DMS53 (cell line): ENCODE measurements at regions not wholly inside any gene's neighbourhood (a gene's known extent, or its start where the extent isn't known, plus 50 kb on each side); places are given as distances from the start of the nearest gene placed in this dataset.

ENCODE experiments used
- DNase-seq: peaks from one replicate; lab custom pipeline; 2025; lab: John Stamatoyannopoulos, UW

GRCh38 chr3:181330257-181330656, 340.7 kb upstream of the DNAJC19 start:
- peak; percentile 7 for DNase-seq

DNA sequence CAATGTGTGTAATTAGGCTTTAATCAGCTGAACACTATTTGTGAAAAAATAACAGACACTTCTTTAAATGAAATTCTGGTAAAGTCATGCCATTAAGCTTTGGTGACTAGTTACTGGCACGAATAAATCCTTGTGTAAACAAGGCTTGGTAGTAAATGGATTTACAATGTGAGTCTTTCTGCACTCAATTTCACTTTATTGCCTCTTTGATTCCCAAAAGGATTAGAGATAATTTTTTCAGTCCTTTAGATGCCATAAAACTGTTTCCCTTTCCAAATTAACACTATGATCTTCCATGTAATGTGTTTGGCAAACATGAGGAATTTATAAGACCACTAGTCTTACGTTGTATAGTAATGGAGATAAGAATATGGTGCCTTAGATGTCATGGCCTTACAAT, 339.5 kb upstream of the DNAJC19 start:
- peak; percentile 56 for DNase-seq

- no peak for DNase-seq
These were observed 338.8 kb upstream of the DNAJC19 start for GRCh38 chr3:181328346-181328745.

GRCh38 chr3:181327349-181327748, 337.8 kb upstream of the DNAJC19 start:
- no peak for DNase-seq

- peak; percentile 56 for DNase-seq
These were observed 337.2 kb upstream of the DNAJC19 start for GRCh38 chr3:181326637-181327223.

GRCh38 chr3:181324516-181324915, 335.0 kb upstream of the DNAJC19 start:
- peak; percentile 15 for DNase-seq

GRCh38 chr3:181318321-181318720, 328.8 kb upstream of the DNAJC19 start:
- DNase-seq, result no peak

- no peak for DNase-seq
These were observed 328.0 kb upstream of the DNAJC19 start for GRCh38 chr3:181317508-181317907.

GRCh38 chr3:181316482-181316881, 326.9 kb upstream of the DNAJC19 start:
- peak; percentile 11 for DNase-seq

DNA sequence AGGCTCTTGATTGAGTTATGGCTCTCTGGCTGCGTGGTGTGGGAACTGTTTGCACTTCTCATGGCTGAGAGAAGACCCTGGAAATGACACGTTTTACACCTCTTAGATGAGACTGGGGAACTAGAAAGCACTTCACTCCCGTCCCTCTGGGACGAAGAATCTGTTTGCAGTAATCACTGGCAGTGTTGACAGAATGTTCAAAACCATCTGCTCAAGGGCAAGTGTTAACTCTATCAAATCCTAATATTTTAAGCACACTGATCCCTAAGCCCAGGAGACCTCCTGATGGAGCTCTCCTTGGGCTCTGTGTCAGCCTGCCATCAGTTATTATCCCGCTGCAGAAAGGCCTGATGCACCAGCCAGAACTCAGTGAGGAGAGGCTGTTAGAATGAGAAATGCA, 323.8 kb upstream of the DNAJC19 start:
- peak; percentile 4 for DNase-seq

GRCh38 chr3:181311186-181311585, 321.6 kb upstream of the DNAJC19 start:
- DNase-seq, result no peak

- DNase-seq, result no peak
These were observed 313.4 kb upstream of the DNAJC19 start for GRCh38 chr3:181302960-181303359.

DNA sequence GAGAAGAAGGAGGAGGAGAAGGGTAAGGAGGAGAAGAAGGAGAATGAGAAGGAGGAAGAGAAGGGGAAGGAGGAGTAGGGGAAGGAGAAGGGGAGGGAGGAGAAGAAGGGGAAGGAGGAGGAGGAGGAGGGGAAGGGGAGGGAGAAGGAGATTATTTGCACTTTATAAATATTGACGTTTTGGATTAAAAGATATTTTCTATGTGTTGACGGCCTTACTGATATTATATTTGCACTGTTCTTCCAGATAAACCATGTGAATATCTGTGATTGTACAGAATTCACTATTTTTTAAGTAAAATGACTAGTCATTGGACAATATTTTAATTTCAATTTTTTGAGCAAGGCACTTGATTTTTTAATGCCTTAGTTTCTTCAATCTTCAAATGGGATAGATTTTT, 310.5 kb upstream of the DNAJC19 start:
- DNase-seq, result no peak

- DNase-seq, result no peak
These were observed 308.9 kb upstream of the DNAJC19 start for GRCh38 chr3:181298421-181298820.

DNA sequence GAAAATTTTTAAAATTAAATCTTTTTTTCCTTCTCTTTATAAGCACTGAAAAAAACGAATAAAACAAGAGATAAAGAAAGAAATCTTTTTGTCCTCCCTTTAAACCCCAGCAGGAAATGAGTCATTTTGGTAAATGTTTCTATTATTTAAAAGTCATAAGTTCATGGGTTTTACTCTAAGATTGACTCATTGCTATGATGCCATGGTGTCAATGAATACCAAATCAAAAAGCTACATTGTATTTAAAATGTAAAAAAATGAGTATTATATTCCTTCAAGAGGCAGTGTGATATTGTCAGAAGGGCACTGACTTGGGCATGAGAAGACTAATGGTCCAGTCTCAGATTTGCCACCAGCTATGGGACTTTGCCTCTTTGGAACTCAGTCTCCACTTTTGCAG, 303.4 kb upstream of the DNAJC19 start:
- DNase-seq, result peak; percentile 14

DNA sequence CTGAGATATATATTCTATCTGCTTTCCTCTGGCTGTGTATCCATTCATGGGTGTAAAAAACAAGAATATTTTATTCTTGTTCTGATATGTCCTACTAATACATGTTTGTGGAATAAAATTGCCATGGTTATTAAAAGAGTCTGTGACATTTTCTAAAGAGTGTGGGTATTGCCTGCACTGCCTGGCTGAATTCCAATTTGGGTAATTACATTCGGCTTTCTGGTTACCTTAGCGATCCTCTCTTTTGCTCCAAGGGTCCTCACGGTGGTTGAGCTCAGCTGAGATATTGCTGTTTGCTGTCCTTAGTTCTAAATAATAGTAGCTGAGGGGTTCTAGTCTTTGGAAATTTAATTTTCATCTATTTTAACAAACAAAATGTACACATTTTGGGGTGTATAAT, 301.4 kb upstream of the DNAJC19 start:
- no peak for DNase-seq

GRCh38 chr3:181289306-181289705, 299.8 kb upstream of the DNAJC19 start:
- DNase-seq, result no peak

DNA sequence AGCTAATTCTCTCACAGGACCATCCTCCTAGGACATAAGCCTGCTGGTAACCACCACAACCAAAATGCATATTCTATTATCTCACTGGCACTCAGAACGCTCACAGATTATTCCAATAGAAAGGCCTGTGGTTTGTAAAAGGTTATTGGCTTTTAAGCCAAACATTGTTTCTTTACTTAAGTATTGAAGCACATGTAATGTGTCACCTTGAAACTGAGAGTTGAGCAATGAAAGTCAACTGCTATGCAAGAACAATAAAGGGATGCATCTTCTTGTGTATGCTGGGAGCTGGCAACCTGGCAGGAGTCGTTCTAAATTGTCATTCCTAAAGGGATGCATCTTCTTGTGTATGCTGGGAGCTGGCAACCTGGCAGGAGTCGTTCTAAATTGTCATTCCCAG, 298.6 kb upstream of the DNAJC19 start:
- DNase-seq, result no peak

DNA sequence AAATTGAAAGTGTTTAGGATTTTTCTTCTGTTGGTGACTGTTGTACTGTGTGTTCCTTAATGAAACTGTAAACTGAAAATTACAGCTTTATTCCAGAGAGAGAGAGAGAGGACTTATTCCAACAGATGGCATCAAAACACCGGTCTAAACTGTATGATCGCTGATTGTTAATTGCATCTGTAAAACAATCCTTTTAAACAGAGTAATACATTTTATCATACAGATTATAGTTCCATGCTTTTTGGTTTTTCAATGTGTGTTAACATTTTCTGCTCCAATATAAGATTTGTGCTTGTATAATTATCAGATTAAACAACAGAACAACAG, 289.7 kb upstream of the DNAJC19 start:
- DNase-seq, result no peak

DNA sequence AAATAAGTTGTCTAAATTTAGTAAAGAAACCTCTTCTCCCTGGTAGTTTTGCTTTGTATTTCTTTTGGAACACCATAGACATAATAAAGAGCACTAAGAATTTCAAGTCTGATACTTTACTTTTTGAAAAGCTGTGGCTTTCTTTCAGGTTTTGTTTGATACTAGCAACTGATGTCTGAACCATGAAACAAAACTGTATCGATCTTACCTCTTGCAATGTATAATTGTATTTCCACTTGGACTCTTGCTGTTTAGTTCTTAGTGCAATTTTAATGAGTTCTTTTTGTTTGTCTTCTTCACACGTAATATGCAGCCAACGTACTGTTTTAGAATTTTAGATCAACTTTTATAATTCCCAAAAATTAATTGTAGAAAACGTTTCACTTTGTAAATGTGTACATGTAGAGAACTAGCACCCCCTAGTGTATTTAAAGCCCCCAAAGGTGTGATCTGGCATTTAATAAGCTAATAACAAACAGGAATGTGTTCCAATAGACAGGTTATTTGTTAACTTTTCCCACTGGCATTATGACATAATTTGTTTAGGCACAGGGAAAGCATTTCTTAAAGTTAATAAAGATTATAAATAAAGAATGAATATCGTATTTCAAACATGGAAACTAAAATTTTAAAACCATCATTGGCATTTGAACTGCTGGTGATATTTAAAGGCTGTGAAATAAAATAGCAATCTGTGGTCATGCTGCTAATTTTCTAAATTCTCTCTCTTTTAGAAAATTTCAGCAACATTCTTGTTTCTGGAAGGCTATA, 289.1 kb upstream of the DNAJC19 start:
- DNase-seq, result peak; percentile 12

DNA sequence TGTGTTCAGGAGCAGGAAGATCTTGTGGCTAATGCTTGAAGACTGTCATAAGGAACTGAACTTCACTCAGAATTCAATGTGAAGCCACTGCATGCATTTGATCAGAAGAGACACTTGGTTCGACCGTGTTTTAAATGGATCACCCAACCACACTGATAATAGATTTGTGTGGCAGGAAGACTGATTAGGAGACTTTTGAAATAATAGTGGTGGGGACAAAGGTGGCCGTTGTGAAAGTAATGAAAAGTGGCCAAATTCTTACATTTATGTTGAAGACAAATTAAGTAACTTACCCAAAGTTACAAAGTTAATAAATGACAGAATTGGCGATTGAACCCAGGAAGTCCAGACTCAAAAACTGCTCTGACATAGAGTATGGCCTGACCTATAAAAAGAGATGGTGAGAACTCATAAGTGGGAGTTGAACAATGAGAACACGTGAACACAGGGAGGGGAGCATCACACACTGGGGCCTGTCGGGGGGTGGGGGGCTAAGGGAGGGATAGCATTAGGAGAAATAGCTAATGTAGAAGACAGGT, 286.9 kb upstream of the DNAJC19 start:
- no peak for DNase-seq

DNA sequence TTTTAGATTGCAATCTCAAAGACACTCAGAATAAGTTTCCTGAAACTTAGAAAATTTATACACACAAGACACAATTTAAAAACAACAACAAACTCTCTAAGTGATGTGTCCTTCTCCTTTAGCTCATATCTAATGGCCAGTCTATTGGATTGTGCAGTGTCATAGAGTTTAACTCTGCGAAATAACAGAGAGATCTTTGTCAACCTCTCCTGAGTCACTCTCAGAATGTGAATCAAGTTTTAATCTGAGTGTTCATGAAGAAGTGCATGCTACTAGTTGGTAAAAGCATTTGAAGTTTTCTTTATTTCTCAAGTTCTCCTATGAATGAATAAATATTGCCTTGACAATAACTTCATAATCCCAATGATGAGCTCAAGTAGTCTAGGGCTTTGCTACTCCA, 284.5 kb upstream of the DNAJC19 start:
- DNase-seq, result no peak

GRCh38 chr3:181267312-181267711, 277.8 kb upstream of the DNAJC19 start:
- DNase-seq, result no peak
